ENCODE measurements at regions not wholly inside any gene's neighbourhood (a gene's known extent, or its start where the extent isn't known, plus 50 kb on each side); places are given as distances from the start of the nearest gene placed in this dataset.

DNA sequence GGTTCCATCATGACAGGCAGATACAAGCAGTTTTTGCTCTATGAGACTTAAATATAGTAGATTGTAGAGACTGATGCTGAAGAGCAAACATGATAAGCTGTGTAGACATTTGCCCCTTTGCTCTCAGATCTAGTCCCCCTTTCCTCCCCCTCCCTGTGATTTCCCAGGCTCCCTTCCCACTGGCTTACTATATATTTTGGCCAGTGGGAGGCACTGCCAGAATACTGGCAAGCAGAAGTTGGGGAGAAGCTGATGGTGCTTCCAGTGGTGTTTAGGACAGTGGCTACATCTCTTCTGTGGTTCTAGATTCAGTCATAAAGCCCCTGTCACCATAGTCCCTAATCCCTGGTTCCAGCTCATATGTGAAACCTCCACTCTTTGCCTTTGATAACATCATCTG lies 156.1 kb upstream of the STEAP4 start:
- TF ChIP-seq, protein P1, sequence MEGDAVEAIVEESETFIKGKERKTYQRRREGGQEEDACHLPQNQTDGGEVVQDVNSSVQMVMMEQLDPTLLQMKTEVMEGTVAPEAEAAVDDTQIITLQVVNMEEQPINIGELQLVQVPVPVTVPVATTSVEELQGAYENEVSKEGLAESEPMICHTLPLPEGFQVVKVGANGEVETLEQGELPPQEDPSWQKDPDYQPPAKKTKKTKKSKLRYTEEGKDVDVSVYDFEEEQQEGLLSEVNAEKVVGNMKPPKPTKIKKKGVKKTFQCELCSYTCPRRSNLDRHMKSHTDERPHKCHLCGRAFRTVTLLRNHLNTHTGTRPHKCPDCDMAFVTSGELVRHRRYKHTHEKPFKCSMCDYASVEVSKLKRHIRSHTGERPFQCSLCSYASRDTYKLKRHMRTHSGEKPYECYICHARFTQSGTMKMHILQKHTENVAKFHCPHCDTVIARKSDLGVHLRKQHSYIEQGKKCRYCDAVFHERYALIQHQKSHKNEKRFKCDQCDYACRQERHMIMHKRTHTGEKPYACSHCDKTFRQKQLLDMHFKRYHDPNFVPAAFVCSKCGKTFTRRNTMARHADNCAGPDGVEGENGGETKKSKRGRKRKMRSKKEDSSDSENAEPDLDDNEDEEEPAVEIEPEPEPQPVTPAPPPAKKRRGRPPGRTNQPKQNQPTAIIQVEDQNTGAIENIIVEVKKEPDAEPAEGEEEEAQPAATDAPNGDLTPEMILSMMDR (optimal IDR thresholded peaks at IDR 0.05 in 1 of 3, IDR thresholded peaks at IDR 0.05 in 1 of 3, conservative IDR thresholded peaks at IDR 0.05 in 1 of 3; ENCODE audit: extremely low read depth in 1 of 3, insufficient read depth in 2 of 3, low read length in 3 of 3), result no peak
- TF ChIP-seq EZH2 (IDR thresholded peaks at IDR 0.05; ENCODE audit: low read length), result no peak
